Stimulated activated CD4-positive, alpha-beta T cell treated with anti-CD3 and anti-CD28 coated beads, Interleukin-15, amount 100 ng/mL, for 24 hours (primary cell): ENCODE measurements at regions not wholly inside any gene's neighbourhood (a gene's known extent, or its start where the extent isn't known, plus 50 kb on each side); places are given as distances from the start of the nearest gene placed in this dataset.
"Not testable (repeated sequence)": the region's sequence is repeated elsewhere in the genome, so short reads cannot be mapped to it uniquely, and the experiment has no call there.

Experiments
- DNase-seq: peaks from one replicate; pipeline ENCODE4 v3.0.0-alpha.2; 2020

DNA sequence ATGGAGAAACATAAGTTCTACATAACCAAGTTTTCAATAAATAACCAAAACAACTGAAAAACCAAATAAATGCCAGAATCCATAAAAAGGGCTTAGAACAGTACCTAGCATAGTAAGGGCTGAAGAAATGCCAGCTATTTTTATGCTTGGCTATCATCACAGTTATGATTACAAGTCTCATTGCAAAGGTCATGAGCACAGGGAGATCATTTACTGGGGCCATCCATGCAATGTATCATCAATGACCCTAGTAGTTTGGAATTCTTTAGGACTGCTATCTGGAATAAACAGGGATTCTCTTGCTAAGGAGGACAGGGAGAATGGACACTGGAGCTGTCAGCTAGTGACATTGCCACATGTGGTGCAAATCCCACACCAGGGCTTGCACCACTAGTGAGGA is 92.5 kb upstream of the NAP1L1 start:
- no peak for DNase-seq

DNA sequence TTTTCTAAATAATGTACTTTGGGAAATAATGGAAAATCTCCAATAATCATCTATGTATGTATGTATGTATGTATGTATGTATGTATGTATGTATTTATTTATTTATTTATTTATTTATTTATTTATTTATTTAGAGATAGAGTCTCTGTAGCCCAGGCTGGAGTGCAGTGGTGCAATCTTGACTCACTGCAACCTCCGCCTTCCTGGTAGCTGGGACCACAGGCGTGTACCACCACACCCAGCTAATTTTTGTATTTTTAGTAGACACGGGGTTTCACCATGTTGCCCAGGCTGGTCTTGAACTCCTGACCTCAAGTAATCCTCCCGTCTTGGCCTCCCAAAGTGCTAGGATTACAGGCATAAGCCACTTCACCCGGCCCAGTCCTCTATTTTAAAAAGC is 91.5 kb upstream of the NAP1L1 start:
- not testable (repeated sequence) for DNase-seq

DNA sequence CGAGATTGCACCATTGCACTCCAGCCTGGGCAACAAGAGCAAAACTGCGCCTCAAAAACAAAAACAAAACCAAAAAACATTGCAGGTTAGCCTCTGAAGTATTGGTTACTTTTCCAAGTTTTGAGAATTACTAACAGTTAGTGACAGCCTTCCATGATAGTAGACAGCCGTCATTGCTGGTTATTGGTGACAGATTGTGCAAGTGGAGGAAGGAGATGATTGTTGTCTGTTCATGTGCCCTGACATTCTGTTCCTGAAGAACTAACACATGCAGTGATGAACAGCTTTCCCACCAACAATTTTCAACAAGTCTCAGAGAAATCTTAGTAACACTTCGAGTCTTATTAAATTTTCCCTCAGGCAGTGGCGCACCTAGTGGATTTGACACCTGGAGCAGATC is 89.3 kb upstream of the NAP1L1 start:
- no peak for DNase-seq

DNA sequence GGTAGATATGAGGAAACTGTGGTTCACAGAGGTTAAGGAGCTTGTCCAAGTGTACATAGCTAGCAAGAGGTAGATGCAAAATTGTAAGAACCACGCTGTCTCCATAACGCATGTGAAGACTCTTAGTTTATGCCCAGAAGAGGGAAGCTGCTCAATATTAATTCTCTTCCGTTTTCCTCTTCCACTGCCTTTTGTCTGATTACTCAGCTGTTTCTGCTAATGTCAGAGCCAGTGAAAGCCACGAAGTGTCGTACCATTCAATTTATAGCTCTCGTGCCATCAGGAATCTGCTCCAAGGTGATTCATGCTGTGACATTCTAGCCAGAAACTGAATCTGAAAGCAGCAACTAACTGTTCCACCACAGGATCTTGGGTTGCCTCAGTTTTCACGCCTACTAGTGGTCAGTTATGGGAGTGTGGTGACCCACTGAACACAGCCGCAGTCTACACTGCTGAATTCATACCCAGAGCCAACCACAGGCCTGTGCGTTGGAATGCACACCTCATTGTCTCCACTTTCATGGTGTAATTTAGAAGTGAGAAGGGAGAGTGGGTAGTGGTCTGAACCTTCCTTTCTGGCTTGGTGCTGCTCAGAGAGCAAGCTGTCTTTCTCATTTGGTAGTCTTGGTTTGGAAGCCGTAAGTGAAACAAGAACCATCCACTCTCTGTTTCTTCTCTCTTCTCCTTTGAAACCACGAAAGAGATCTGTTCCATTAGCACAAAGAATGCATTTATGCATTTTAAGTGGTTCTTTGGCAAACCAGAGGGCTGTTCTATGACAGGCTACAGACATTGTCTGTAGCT is 74.2 kb upstream of the NAP1L1 start:
- peak; percentile 89 for DNase-seq

DNA sequence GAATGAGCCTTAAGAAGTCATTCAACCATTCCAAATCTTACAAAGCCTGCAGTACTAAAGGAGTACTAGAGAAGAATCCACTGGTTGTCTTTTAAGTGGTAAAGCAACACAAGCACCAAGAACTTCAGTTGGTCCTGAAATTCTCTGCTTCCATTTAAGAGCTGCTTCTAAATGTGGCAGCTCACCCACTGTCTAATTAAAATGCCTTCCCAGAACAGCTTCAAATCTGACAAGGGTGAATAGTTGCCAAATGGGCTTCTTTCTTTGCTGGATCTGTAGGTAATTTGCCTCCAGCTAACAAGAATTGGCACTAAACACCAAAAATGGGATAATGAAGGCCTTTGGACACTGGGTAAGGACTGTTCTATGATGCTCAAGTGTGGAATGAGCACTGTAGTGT is 72.2 kb upstream of the NAP1L1 start:
- DNase-seq = no peak

DNA sequence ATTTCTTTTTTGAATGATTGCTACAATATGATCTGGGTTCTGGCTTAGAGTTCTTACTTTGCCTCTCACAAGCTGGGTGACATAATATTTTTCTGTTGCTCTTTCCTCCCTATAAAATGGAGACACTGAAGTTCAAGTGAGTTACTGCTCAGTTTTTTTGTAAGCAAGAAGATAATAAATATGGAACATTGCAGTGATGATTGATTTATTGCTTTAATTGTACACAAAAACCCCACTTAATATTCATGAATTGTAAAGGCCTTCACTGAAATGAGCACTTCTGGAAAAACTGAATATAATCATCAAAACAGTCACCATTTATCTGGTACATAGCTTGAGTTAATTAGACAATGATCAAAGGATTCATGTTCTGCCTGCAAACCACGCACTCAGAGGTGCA is 71.8 kb upstream of the NAP1L1 start:
- no peak for DNase-seq

DNA sequence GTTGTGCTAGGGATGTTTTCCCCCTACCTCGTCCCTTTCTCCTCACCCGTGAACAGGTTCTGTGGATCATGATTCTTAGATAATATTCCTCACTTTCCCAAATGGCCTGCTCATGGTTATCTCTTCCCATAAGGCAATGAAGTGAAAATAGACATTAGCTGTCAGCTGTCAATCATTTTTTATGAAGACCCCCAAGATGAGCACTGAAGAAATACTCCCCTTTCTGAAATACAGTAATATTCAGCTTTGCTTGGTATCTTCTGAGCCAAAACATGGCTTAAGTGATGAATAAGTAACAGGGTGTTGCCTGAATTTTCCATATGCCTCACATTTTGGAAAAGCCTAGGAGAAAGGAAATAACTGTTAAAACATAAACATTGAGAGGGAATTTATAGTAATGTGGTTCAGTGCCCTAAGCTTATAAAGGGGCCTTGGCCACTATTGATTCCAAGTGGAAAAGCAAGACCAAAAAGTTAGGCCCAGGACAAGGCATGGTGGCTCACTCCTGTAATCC is 70.7 kb upstream of the NAP1L1 start:
- no peak for DNase-seq

DNA sequence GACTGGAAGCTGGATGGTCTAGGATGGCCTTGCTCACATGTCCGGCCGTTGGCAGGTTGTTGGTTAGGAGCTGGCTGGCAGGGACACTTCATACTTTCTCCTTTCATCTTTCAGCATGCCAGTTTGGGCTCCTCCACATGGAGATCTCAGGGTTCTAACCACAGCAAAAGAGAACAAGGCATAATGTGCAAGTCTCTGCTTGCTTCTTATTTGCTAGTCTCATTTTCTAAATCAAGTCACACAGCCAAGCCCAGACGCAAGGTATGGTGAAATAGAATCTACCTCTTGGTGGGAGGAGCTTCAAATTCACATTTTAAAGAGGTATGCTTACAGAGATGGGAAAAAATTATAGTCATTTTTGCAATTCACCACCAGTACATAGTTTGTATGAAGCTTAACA is 69.1 kb upstream of the NAP1L1 start:
- no peak for DNase-seq

DNA sequence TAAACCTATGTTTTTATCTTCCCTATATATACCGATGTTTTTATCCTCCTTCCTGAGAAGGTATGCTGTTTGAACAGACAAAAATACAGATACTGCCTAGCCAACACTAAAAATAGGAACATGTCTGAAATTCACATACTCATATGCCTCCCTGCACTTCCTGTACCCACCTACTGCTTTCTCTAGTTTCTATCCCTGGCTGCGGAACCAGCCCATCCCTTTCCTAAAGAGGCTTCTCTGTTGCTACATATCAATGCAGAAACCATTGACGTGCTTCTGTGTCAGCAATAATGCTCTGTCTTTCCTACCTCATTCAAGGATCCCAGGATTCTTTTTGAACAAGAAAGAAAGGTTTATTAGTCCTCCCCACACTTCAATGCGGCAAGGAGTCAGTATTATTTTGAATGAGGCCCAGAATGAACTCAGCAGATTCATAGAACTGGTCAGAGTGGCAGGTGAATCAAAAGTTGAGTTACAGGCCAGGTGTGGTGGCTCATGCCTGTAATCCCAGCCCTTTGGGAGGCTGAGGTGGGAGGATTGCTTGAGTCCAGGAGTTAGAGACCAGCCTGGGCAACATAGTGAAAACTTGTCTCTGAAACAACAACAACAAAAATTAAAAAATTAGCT is 67.8 kb upstream of the NAP1L1 start:
- DNase-seq = peak; percentile 30

DNA sequence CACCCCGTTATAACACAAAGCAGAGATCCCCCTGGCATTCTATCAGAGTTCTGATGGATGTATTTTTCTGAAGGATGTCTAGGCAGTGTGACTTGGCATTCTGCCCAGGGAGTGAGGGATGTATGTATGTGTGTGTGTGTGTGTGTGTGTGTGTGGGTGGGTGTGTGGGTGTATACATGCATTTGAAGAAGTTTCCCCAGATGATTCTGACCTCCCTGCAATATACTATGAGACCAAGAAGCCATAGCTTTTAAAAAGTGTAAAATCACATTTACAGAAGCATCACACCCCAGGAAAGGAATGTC is 59.7 kb upstream of the NAP1L1 start:
- DNase-seq = peak; percentile 36

DNA sequence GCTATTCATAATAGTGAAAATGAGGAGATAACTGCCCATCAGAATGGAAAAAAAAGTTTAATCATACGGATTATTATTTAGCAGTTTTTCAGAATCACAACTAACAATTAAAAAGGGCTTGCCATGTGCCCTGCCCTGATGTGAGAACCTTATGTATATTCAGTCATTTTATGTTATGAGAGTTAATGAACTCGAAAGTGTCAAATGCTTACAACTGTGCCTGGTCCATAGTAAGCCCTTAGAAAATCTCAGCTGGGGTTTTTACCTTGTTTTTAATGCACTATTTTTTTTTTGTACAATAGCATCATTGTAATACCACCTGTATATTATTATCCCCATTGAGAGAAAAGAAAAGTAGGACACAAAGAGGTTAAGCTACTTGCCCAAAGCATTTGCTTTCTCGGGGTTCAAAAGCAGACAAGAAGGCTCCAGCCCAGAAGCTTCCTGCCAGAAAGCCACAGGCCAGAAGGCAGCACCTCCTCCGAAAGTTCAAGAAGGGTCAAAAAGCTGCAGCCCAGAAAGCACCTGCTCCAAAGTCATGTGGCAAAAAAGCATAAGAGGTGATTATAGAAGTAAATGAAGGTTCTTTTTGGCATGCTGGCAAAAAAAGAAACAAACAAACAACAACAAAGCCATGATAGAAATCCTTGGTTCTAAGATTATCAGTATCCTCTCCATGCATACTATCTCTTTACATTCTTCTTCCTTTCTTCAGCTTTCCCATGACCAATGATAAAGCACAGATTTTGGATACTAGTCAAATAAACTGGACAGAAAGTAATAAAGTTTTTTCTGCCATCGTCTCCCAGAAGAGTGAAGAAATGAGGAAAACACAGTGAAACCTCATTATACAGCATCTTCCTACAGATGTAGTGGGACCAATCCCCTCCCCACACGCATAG is 59.1 kb upstream of the NAP1L1 start:
- DNase-seq = peak; percentile 12

DNA sequence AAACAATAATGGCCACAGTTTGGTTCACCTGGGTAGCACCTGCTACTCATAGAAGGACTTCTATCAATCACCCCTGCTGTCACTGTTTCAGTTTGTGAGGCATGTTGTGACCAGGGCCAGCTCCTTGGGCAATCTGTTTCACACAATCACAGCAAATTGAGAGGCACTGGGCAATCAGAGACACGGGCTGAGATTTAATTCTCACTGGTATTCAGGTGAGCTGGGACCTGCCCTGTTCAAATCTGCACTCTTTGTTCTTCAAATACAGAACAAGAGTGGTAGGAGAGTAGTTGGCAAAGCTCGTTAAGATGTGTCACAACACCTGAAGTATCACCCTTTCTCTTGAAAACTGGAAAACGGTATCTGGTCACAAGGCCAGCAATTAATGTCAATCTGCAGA is 57.8 kb upstream of the NAP1L1 start:
- DNase-seq = no peak

DNA sequence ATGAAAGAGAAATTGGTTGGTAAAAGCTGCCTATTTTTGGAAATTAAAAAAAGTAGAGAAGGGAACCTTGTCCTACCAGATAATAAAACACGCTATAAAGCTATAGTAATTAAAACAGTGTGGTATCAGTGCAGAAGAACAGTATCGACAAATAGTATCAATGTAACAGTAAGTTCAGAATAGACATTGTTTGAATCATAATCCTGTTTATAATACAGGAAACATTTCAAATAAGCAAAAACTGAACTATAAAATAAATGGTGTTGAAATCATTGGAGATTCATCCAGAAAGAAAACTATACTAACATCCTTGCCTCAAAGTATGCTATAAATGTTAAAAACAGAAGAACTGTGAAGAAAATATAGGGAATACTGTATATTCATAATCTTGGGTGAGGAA is 54.2 kb upstream of the NAP1L1 start:
- DNase-seq = no peak

DNA sequence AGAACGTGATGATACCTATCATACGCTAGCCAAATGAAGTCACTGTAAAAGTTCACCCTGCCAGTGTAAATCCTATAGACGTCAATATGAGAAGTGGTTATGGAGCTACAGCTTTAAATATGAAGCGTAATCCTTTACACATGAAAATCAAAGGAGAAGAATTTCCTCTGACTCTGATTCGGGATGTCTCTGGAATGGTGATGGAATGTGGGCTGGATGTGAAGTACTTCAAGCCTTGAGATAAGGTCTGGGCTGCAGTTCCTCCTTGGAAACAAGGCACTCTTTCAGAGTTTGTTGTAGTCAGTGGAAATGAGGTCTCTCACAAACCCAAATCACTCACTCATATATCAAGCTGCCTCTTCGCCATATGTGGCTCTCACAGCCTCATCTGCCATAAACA is 53.1 kb upstream of the NAP1L1 start:
- DNase-seq = no peak

DNA sequence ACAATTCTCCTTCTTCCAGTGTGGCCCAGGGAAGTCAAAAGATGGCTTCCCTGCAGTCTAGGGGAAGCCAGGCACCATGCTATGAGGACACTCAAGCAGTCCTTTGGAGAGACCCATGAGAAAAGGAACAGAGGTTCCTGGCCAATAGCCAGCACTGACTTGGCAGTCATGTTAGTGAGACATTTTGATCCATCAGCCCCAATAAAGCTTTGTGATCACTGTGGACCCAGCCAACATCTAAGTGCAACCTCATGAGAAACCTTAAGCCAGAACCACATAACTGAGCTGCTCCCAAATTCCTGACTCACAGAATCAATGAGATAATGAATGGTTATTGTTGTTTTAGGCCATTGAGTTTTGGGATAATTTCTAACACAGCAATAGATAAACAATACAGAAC is 51.0 kb upstream of the NAP1L1 start:
- DNase-seq = no peak
